DLD1 (cell line): ENCODE measurements at regions not wholly inside any gene's neighbourhood (a gene's known extent, or its start where the extent isn't known, plus 50 kb on each side); places are given as distances from the start of the nearest gene placed in this dataset.
"Not testable (repeated sequence)": the region's sequence is repeated elsewhere in the genome, so short reads cannot be mapped to it uniquely, and the experiment has no call there.

Experiments
- in situ Hi-C: cut with HindIII; loops from 2 replicates; pipeline ENCODE4 v1.10.0; 2017; ENCODE audit warnings: low sequenced_read_pairs

DNA sequence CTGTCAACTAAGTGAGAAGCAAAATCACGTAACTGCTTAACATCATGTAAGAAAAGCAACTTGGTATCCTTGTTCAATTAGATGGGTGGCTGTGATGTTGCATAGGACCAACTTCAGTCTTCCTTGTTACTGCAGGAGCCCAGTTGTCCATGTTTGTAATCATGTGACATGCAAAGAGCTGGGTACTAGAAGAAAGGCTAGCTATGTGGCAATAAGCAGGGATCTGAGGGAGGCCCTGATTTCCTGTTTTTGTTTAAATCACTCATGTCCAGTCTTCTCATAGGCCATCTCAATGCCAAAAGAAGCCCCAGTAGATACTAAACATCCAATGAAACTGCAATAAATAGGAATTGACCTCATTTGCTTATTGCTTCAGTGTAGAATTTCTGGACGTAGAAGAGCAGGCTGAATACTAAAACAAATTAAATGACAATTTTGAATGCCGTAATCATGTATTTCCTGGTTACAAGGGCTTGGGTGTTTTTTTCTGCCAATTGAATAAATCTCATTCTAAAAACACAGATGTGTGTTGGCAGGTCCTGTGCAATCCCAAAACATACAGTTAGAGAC, 140.8 kb upstream of the ARHGAP20 start:
- in situ Hi-C loops, result no loop called here

DNA sequence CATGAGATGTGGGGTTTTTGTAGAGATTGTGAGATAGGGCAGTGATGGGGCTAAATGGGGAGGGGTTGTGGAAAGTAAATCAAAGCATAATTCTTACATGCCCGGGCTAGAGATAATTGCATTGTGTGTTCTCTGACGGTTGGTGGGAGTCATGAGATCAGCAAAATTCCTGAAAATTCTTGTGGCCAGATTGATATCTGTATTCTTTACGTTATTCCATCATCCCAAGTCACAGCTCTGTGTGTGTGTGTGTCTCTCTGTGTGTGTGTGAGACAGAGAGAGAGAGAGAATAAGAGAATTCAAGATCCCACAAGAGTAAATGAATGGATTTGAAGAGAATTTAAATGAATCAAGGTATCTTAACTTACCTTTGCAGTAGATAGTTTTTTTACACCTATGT, 138.6 kb upstream of the ARHGAP20 start:
- in situ Hi-C loops, result no loop called here

GRCh38 chr11:110843053-110843452, 130.8 kb upstream of the ARHGAP20 start:
- in situ Hi-C loops, result not testable (repeated sequence)

DNA sequence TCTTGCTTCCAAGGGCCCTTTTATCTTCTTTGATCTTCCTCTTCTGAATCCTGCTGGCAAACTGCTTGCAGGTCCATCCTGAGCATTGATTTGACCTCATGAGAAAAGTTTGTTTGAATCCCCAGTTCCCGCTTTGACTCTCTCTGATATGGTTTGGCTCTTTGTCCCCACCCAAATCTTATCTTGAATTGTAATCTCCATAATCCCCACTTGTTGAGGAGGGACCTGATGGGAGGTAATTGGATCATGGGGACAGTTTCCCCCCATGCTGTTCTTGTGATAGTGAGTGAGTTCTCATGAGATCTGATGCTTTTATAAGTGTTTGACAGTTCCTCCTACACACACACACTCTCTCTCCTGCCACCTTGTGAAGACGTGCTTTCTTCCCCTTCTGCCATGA, 126.6 kb upstream of the ARHGAP20 start:
- in situ Hi-C loops, result no loop called here

DNA sequence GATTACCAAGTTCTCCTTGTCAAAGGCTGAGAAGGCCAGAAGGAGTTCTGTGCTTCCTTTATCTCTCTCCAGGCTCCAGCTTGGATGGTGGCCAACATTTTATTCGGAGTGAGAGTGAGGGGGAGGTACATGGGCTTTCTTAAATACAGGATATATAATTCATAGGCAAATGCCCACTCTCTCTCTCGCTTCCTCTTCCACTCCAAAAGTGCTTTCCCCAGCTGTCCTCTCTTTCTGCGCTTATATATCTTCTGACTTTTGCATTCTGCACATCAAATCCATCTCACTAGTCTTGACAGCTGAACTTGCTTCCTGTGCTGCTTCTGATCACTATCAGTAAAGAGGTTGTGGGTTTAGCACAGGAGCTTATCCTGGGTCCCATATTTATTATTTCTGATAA, 125.4 kb upstream of the ARHGAP20 start:
- in situ Hi-C loops, result no loop called here

GRCh38 chr11:110835106-110835505, 122.9 kb upstream of the ARHGAP20 start:
- in situ Hi-C loops, result no loop called here

- in situ Hi-C loops, result no loop called here
Measured at GRCh38 chr11:110833033-110833484, 120.8 kb upstream of the ARHGAP20 start.

DNA sequence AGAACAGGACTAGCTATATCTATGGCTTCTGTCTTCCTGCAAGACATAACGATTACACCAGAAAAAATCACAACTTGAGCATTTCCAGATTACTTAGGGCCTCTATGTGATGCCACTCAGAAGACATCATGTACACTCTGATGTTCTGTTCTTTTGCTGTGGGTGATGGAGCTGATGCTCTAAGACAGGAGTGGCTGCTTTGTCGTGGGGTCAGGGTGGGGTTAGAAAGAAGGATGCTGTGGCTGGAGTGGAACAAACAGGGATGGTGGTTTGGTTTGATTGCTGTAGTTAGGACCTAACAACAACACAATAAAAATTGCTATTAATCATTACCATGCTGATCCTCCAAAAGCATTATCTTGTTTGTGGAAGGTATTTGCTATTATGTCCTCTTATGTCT, 120.3 kb upstream of the ARHGAP20 start:
- in situ Hi-C loops, result no loop called here

DNA sequence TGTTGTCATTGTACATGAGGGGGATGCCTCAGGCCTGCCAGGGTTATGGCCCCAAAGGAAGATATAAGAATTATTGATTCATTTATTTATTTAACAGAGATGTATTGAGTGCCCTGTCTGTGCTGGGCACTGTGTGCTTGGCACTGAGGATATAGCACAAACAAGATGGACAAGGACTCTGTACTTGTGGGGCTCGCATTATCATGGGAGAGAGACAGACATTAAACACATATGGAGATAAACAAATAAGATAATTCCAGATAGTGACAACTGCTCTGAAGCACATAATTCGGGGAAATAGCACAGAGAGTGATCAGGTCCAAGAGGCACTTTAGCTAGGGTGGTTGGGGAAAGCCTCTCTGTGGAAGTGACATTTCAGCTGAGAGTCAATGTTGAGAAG, 119.8 kb upstream of the ARHGAP20 start:
- in situ Hi-C loops, result no loop called here

GRCh38 chr11:110830747-110831146, 118.5 kb upstream of the ARHGAP20 start:
- in situ Hi-C loops, result no loop called here

DNA sequence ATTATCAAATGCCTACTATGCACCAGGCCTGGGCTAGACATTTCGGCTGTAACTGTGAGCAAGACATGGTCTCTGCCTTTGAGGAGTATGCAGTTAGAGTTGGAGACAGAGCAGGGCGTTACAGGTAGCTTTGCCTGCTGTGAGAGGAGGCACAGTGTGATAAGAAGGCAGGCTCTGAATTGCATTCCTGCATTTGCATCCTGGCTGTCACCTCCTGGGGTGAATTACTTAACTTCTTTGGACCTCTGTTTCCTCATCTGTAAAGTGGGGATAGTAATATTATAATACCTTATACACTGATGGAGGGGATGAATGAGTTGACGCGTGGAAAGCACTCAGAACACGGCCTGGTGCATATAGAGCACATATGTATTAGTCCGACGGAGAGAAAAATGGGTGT, 118.1 kb upstream of the ARHGAP20 start:
- in situ Hi-C loops, result no loop called here

DNA sequence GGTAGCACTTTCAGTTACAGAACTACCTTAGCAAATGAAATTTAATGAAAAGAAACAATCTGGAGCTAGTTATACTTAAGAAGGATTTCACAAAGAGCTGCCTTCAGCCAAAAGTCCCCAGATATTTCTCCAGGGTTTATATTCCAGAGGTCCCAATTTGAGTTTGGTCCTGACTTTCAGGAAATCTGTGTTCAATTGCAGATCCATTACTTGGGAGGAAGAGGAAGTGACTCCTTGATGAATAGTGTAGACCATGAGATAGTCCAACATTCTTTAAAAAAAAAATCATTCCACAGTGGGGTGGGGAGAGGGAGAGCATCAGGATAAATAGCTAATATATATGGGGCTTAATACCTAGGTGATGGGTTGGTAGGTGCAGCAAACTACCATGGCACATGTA, 117.6 kb upstream of the ARHGAP20 start:
- in situ Hi-C loops, result no loop called here

GRCh38 chr11:110828086-110828485, 115.8 kb upstream of the ARHGAP20 start:
- in situ Hi-C loops, result no loop called here

GRCh38 chr11:110827276-110827675, 115.0 kb upstream of the ARHGAP20 start:
- in situ Hi-C loops, result no loop called here

GRCh38 chr11:110824912-110825620, 112.8 kb upstream of the ARHGAP20 start:
- in situ Hi-C loops, result no loop called here

DNA sequence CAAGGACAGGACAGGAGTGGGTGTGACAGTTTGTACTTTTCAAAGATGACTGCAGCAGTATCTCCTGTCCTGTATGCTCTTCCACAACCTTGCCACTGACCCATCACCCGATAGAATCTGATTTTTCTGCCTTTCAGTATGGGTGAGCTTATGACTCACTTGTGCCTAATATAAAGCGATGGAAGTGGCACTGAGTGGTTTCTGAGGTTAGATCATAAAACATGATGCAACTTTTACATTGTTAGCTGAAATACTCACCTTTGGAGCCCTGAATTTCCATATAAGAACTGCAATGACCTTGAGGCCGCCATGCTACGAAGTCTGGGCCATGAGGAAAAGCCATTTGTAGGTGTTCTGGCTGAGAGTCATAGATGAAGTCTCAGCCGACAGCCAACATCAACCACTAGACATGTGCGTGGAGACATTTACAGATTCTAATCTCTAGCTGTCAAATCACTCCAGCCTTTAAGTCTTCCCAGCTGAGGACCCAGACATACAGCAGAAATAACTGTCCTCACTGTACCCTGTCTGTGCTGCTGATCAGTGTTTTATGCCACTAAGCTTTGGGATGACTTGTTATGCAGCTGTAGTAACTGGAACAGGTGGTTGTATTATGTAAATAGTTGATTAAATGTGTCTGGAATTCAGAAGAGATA, 105.9 kb upstream of the ARHGAP20 start:
- in situ Hi-C loops, result no loop called here

GRCh38 chr11:110812086-110812733, 100.0 kb upstream of the ARHGAP20 start:
- in situ Hi-C loops, result no loop called here

DNA sequence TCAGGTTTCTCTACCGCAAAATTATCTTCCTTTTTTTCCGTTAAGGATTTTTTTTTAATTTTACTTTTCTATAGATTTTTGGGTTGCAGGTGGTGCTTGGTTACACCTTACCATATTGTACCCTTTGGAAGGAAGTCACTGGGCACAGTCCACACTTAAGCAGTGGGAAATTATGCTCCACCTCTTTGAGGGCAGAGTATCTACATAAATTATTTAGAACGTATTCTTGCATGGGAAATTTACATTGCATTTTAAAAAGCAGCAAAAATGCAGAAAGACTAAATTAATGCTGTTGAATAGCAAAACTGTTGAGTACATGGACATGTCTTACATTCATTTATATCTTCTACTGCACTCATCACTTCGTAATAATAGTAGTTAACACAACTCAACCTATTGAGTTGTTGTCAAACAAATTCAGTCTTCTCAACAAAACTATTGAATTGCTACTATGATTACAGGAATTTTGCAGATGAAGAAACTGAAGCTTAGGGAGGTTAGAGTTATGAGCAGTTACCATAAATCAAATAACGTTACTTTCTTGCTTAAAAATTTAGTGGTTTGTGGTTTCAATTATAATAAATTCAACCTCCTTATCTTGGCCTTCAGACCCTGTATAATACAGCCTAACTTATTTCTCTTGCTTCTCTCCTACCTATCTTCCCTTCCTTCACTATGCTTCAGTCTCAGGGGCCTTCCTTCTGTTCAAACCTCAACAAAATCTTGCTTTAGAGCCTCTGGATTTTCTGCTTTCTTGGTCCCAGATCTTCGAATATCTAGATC, 97.4 kb upstream of the ARHGAP20 start:
- in situ Hi-C loops, result no loop called here

- in situ Hi-C loops, result no loop called here
Measured at GRCh38 chr11:110808248-110808647, 96.0 kb upstream of the ARHGAP20 start.

GRCh38 chr11:110807801-110808200, 95.6 kb upstream of the ARHGAP20 start:
- in situ Hi-C loops, result no loop called here

DNA sequence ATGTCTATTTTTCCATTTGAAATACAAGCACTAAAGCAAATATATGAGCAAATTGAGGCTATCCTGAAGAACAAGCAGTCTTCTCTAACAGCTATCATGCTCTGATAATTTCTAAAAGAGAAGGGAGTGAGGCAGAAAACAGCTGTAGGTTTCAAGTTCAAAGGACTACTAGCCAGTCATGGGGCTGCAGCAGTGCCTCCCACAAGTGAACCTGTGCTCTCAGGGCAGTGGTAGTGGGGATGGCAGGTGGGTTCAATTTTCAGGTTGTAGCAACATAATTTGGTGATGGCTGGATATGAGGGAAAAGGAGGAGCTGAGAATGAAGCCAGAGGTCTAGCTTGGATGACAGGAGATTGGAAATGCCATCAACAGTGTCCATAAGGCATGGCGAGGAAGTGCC, 93.5 kb upstream of the ARHGAP20 start:
- in situ Hi-C loops, result no loop called here
